Fibroblast of lung (primary cell): ENCODE measurements at regions not wholly inside any gene's neighbourhood (a gene's known extent, or its start where the extent isn't known, plus 50 kb on each side); places are given as distances from the start of the nearest gene placed in this dataset.

Experiments used
- DNase-seq, 2 donors: peaks; one replicate each; pipeline versions ENCODE4 v3.0.0 to v3.0.0-alpha.2; 2010; ENCODE audit warnings: low read depth in 2 of 2
- H2AFZ ChIP-seq: 2 replicates; pipeline ENCODE4 v1.5.1; 2012; ENCODE audit warnings: low read length, control low read depth, inconsistent platforms
- H3K27ac ChIP-seq: 2 replicates; pipeline ENCODE4 v1.5.1; 2011; ENCODE audit warnings: low read length, control low read depth; ENCODE audit not compliant: insufficient read depth
- H3K27me3 ChIP-seq: 2 replicates; pipeline ENCODE4 v1.5.1; 2011; ENCODE audit warnings: mild to moderate bottlenecking, low read length; ENCODE audit not compliant: control insufficient read depth, insufficient read depth
- H3K36me3 ChIP-seq: 2 replicates; pipeline ENCODE4 v1.5.1; 2011; ENCODE audit warnings: low read length; ENCODE audit not compliant: control insufficient read depth, insufficient read depth
- H3K4me1 ChIP-seq: 2 replicates; pipeline ENCODE4 v1.5.1; 2011; ENCODE audit warnings: low read length; ENCODE audit not compliant: control insufficient read depth, insufficient read depth; ENCODE audit errors: extremely low read depth
- H3K4me2 ChIP-seq: 2 replicates; pipeline ENCODE4 v1.5.1; 2011; ENCODE audit warnings: low read length, control low read depth; ENCODE audit not compliant: insufficient read depth; ENCODE audit errors: extremely low read depth
- H3K4me3 ChIP-seq, 4 experiments: fragments of 200-600 bp in 1 of 4; sonication (generic) in 1 of 4; replicated peaks in 1 of 4; 2 replicates each; pipeline ENCODE4 v1.5.1; 2011 to 2016; ENCODE audit warnings: low read length in 4 of 4, low read depth in 3 of 4, mild to moderate bottlenecking in 3 of 4, control low read depth in 2 of 4, inconsistent platforms in 1 of 4, mixed read lengths in 1 of 4; ENCODE audit not compliant: insufficient read depth in 1 of 4; ENCODE audit errors: control extremely low read depth in 1 of 4
- H3K79me2 ChIP-seq: 2 replicates; pipeline ENCODE4 v1.5.1; 2012; ENCODE audit warnings: mild to moderate bottlenecking, low read length, inconsistent platforms; ENCODE audit not compliant: control insufficient read depth, insufficient read depth
- H3K9ac ChIP-seq: 2 replicates; pipeline ENCODE4 v1.5.1; 2011; ENCODE audit warnings: mild to moderate bottlenecking, low read length, control low read depth; ENCODE audit not compliant: insufficient read depth
- H3K9me3 ChIP-seq: 2 replicates; pipeline ENCODE4 v1.5.1; 2012; ENCODE audit warnings: low read depth, low read length; ENCODE audit not compliant: control insufficient read depth, insufficient read depth
- H4K20me1 ChIP-seq: 2 replicates; pipeline ENCODE4 v1.5.1; 2011; ENCODE audit warnings: low read length; ENCODE audit not compliant: control insufficient read depth, insufficient read depth; ENCODE audit errors: extremely low read depth
- EZH2 ChIP-seq: IDR thresholded peaks from 2 replicates; pipeline ENCODE4 v1.5.1; 2012; ENCODE audit warnings: low read length, control low read depth, mild to moderate bottlenecking; ENCODE audit errors: missing control alignments
- TF ChIP-seq, protein P1 (sequence below), 2 donors: IDR thresholded peaks in 1 of 2; conservative IDR thresholded peaks in 1 of 2; 1 replicate in 1 of 2; 2 replicates in 1 of 2; pipeline ENCODE4 v1.5.1; 2011 to 2012; ENCODE audit warnings: low read length in 2 of 2, control low read depth in 1 of 2, inconsistent platforms in 1 of 2, low read depth in 1 of 2, mild to moderate bottlenecking in 1 of 2

DNA sequence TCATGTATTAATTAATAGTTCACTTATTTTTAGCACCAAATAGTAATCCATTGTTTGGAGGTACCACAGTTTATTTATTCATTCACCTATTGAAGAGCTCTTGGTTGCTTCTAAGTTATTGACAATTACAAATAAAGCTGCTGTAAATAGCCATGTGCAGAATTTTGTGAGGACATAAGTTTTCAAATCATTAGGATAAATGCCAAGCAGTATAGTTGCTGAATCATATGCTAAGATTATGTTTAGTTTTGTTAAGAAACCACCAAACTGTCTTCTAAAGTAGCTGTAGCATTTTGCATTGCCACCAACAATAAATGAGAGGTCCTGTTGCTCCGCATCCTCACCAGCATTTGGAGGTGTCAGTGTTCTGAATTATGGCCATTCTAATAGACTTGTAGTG is 2126.8 kb downstream of the PCDH9 start:
- Histone ChIP-seq H3K4me2 (no peak overlapping the region), H3K4me3 (no peak overlapping the region), H3K9ac (no peak overlapping the region), H3K79me2 (no peaks in the 10 kb centered on the region), H3K4me1 (no peaks in the 10 kb centered on the region), H3K36me3 (no peaks in the 10 kb centered on the region), H3K27me3 (no peaks in the 10 kb centered on the region), H2AFZ (no peak overlapping the region), H3K9me3 (no peaks in the 10 kb centered on the region), H4K20me1 (no peaks in the 10 kb centered on the region), H3K27ac (no peak overlapping the region)
- DNase-seq = no peak
- TF ChIP-seq, protein P1, sequence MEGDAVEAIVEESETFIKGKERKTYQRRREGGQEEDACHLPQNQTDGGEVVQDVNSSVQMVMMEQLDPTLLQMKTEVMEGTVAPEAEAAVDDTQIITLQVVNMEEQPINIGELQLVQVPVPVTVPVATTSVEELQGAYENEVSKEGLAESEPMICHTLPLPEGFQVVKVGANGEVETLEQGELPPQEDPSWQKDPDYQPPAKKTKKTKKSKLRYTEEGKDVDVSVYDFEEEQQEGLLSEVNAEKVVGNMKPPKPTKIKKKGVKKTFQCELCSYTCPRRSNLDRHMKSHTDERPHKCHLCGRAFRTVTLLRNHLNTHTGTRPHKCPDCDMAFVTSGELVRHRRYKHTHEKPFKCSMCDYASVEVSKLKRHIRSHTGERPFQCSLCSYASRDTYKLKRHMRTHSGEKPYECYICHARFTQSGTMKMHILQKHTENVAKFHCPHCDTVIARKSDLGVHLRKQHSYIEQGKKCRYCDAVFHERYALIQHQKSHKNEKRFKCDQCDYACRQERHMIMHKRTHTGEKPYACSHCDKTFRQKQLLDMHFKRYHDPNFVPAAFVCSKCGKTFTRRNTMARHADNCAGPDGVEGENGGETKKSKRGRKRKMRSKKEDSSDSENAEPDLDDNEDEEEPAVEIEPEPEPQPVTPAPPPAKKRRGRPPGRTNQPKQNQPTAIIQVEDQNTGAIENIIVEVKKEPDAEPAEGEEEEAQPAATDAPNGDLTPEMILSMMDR (conservative IDR thresholded peaks at IDR 0.05 in 1 of 2, IDR thresholded peaks at IDR 0.05 in 1 of 2; ENCODE audit: low read depth in 1 of 2, low read length in 2 of 2) = no peak
- TF ChIP-seq EZH2 = no peak

DNA sequence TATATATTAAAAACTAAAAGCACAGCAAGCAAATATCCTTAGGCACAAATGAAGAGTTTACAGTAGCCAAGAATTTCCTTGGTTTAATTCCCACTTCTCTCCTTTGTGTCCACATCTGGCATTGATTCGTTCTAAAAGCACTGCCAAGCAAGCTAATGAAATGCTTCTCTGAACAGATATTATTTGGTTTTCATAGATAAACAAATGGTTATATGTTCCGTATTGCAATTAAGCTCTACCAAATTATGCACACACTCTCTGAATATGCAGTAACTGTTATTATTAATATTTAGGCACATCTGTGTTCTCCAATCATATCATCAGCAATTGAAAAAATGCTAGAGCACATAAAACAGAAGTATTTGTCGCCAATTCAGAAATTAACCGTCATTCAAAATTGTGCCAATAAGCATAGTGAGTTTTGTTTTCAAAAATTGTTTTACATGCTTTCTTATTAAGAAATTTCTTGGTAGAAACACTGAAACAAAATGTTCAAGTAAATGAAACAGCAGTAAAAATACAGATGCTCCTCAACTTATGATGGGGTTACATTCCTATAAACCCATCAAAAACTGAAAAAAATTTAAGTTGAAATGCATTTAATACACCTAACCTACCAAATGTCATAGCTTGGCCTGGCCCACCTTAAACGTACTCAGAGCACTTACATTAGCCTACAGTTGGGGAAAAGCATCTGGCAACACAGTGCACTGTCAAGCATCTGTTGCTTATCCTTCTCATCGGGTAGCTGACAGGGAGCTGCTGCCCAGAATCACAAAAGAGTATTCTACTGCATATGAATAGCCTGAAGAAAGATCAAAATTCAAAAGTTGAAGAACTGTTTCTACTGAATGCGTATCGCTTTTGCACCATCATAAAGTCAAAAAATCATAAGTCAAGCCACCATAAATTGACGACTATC is 2134.7 kb downstream of the PCDH9 start:
- H3K4me1 ChIP-seq = no peaks in the 10 kb centered on the region
- no peaks in the 10 kb centered on the region for H3K36me3 ChIP-seq
- H4K20me1 ChIP-seq = no peaks in the 10 kb centered on the region
- H3K27ac ChIP-seq = no peak overlapping the region
- no peak overlapping the region for H3K4me2 ChIP-seq
- peak in 1 of 2 donors; percentile 49 for DNase-seq
- no peaks in the 10 kb centered on the region for H3K79me2 ChIP-seq
- no peak overlapping the region for H3K4me3 ChIP-seq
- H2AFZ ChIP-seq = no peak overlapping the region
- no peaks in the 10 kb centered on the region for H3K9me3 ChIP-seq
- TF ChIP-seq EZH2 = no peak
- TF ChIP-seq, protein P1 (conservative IDR thresholded peaks at IDR 0.05 in 1 of 2, IDR thresholded peaks at IDR 0.05 in 1 of 2; ENCODE audit: low read depth in 1 of 2, low read length in 2 of 2) = no peak
- H3K27me3 ChIP-seq = no peaks in the 10 kb centered on the region
- H3K9ac ChIP-seq = no peak overlapping the region

DNA sequence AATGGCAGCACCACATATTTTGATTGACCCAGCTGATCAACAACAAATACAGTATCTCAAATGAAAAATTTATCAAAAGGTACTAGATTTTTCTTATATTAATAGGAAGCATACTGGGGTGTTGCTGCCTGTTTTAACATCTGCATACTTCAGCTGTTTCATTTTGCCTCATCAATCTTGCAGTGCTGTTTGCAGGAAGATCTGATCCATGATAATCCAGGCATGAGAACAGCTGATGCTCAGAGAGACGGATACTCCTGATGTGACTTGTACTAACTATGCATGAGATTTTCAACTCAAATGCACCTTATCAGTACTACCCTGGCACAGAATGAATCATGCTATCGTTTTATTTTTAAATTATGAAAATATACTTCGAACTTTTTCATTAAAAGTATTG is 2136.8 kb downstream of the PCDH9 start:
- H3K4me1 ChIP-seq = no peaks in the 10 kb centered on the region
- H3K4me2 ChIP-seq = no peak overlapping the region
- no peak overlapping the region for H3K27ac ChIP-seq
- H3K9ac ChIP-seq = no peak overlapping the region
- no peaks in the 10 kb centered on the region for H3K27me3 ChIP-seq
- no peaks in the 10 kb centered on the region for H3K36me3 ChIP-seq
- no peaks in the 10 kb centered on the region for H4K20me1 ChIP-seq
- no peaks in the 10 kb centered on the region for H3K9me3 ChIP-seq
- H3K79me2 ChIP-seq = no peaks in the 10 kb centered on the region
- DNase-seq = no peak
- H3K4me3 ChIP-seq = no peak overlapping the region
- H2AFZ ChIP-seq = no peak overlapping the region
- TF ChIP-seq EZH2 = no peak
- TF ChIP-seq, protein P1 (conservative IDR thresholded peaks at IDR 0.05 in 1 of 2, IDR thresholded peaks at IDR 0.05 in 1 of 2; ENCODE audit: low read depth in 1 of 2, low read length in 2 of 2) = no peak
